ENCODE measurements at regions not wholly inside any gene's neighbourhood (a gene's known extent, or its start where the extent isn't known, plus 50 kb on each side); places are given as distances from the start of the nearest gene placed in this dataset.

DNA sequence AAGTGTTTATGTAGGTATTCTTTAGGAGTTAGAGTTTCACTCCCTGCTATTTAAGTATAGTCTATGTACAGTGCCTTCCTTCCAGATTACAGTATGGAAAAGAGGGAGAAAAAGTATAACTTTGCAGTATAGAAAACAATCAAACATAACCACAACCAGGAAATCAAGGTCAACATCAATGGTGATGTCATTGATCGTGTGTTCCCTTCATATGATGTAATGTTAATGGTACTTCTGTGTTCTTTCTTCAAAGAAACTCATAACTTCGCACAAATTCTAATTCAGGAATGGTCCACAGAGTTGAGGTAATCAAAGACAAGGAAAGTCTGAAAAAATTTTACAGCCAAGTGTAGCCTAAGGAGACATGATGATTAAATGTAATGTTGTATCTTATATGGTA is 961.1 kb upstream of the EDIL3 start (continued):
- TF ChIP-seq, protein P1, sequence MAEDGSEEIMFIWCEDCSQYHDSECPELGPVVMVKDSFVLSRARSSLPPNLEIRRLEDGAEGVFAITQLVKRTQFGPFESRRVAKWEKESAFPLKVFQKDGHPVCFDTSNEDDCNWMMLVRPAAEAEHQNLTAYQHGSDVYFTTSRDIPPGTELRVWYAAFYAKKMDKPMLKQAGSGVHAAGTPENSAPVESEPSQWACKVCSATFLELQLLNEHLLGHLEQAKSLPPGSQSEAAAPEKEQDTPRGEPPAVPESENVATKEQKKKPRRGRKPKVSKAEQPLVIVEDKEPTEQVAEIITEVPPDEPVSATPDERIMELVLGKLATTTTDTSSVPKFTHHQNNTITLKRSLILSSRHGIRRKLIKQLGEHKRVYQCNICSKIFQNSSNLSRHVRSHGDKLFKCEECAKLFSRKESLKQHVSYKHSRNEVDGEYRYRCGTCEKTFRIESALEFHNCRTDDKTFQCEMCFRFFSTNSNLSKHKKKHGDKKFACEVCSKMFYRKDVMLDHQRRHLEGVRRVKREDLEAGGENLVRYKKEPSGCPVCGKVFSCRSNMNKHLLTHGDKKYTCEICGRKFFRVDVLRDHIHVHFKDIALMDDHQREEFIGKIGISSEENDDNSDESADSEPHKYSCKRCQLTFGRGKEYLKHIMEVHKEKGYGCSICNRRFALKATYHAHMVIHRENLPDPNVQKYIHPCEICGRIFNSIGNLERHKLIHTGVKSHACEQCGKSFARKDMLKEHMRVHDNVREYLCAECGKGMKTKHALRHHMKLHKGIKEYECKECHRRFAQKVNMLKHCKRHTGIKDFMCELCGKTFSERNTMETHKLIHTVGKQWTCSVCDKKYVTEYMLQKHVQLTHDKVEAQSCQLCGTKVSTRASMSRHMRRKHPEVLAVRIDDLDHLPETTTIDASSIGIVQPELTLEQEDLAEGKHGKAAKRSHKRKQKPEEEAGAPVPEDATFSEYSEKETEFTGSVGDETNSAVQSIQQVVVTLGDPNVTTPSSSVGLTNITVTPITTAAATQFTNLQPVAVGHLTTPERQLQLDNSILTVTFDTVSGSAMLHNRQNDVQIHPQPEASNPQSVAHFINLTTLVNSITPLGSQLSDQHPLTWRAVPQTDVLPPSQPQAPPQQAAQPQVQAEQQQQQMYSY (CRISPR knock-in tag; IDR thresholded peaks at IDR 0.05) = no peak
- TF ChIP-seq ZNF121 (CRISPR knock-in tag; IDR thresholded peaks at IDR 0.05) (no peak), JUN (CRISPR knock-in tag; IDR thresholded peaks at IDR 0.05) (no peak), USF2 (CRISPR knock-in tag; IDR thresholded peaks at IDR 0.05) (no peak), ARID4B (CRISPR knock-in tag; IDR thresholded peaks at IDR 0.05; ENCODE audit: borderline replicate concordance) (no peak), ATF6 (CRISPR knock-in tag; IDR thresholded peaks at IDR 0.05) (no peak), ATF2 (CRISPR knock-in tag; IDR thresholded peaks at IDR 0.05; ENCODE audit: borderline replicate concordance, low read depth) (no peak), GRHL2 (CRISPR knock-in tag; IDR thresholded peaks at IDR 0.05; ENCODE audit: insufficient replicate concordance, severe bottlenecking) (no peak)

DNA sequence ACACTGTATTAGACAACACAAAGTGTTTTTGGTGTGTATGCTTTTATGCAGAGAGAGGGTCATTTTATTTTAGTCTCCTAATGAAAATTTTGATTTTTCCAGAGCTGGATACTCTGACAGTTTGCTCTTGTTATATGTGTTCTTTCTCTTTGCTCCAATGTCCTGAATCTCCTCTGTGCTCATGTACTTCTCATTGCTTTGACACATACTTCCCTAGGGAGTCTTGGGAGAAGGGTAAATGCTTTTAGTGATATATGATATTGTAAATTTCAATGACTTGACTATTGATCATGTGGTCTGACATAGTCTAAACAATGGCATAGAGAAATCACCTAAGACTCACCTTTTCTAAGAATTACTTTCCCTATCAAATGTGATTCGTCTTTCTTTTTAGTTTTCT is 972.6 kb upstream of the EDIL3 start:
- POLR2A ChIA-PET = no interaction called here
- Mint-ChIP-seq H3K27ac (no peak overlapping the region), H3K36me3 (no peaks in the 10 kb centered on the region), H3K27me3 (ENCODE audit: low read depth) (no peaks in the 10 kb centered on the region), H3K4me3 (no peak overlapping the region), H3K4me1 (no peaks in the 10 kb centered on the region), H3K9me3 (no peaks in the 10 kb centered on the region)
- CTCF ChIA-PET = no interaction called here
- TF ChIP-seq JUN (CRISPR knock-in tag; IDR thresholded peaks at IDR 0.05) (no peak), ZSCAN18 (CRISPR knock-in tag; IDR thresholded peaks at IDR 0.05) (no peak), ZNF317 (CRISPR knock-in tag; IDR thresholded peaks at IDR 0.05; ENCODE audit: borderline replicate concordance, low read depth) (no peak), FOXJ3 (CRISPR knock-in tag; IDR thresholded peaks at IDR 0.05; ENCODE audit: borderline replicate concordance) (no peak)
- ATAC-seq (no peak), DNase-seq (ENCODE audit: low spot score) (no peak)
